GM19238 (cell line): ENCODE measurements at regions not wholly inside any gene's neighbourhood (a gene's known extent, or its start where the extent isn't known, plus 50 kb on each side); places are given as distances from the start of the nearest gene placed in this dataset.
"Not testable (repeated sequence)": the region's sequence is repeated elsewhere in the genome, so short reads cannot be mapped to it uniquely, and the experiment has no call there.

ENCODE experiments used
- DNase-seq: peaks from one replicate; pipeline ENCODE4 v3.0.0; 2011; ENCODE audit warnings: low spot score; ENCODE audit not compliant: insufficient read length

GRCh38 chr2:131738996-131739434 is 211.3 kb downstream of the CCDC74A start:
- DNase-seq, result not testable (repeated sequence)

GRCh38 chr2:131753640-131754561 is 226.2 kb downstream of the CCDC74A start:
- DNase-seq, result no peak

GRCh38 chr2:131754929-131755720 is 227.4 kb downstream of the CCDC74A start:
- DNase-seq, result no peak

- no peak for DNase-seq
Observed at GRCh38 chr2:131756141-131756907, 228.6 kb downstream of the CCDC74A start.

GRCh38 chr2:131758941-131759340 is 231.3 kb downstream of the CCDC74A start:
- DNase-seq, result not testable (repeated sequence)

- DNase-seq, result not testable (repeated sequence)
Observed at GRCh38 chr2:131774955-131775555, 247.4 kb downstream of the CCDC74A start.

GRCh38 chr2:131775903-131776506 is 248.3 kb downstream of the CCDC74A start:
- not testable (repeated sequence) for DNase-seq

- not testable (repeated sequence) for DNase-seq
Observed at GRCh38 chr2:131780446-131780845, 252.8 kb downstream of the CCDC74A start.

- DNase-seq, result no peak
Observed at GRCh38 chr2:131801210-131801744, 273.6 kb downstream of the CCDC74A start.

- DNase-seq, result peak; percentile 55
Observed at GRCh38 chr2:131801745-131802350, 274.2 kb downstream of the CCDC74A start.

- not testable (repeated sequence) for DNase-seq
Observed at GRCh38 chr2:131802351-131802836, 274.7 kb downstream of the CCDC74A start.

- not testable (repeated sequence) for DNase-seq
Observed at GRCh38 chr2:131803237-131803636, 275.5 kb downstream of the CCDC74A start.

- not testable (repeated sequence) for DNase-seq
Observed at GRCh38 chr2:131812605-131813004, 284.9 kb downstream of the CCDC74A start.

GRCh38 chr2:131813378-131813777 is 285.7 kb downstream of the CCDC74A start:
- DNase-seq, result not testable (repeated sequence)

GRCh38 chr2:131818267-131818973 is 290.7 kb downstream of the CCDC74A start:
- DNase-seq, result not testable (repeated sequence)

GRCh38 chr2:131822237-131822721 is 294.6 kb downstream of the CCDC74A start:
- not testable (repeated sequence) for DNase-seq

GRCh38 chr2:131823058-131823457 is 295.4 kb downstream of the CCDC74A start:
- DNase-seq, result not testable (repeated sequence)

GRCh38 chr2:131824986-131825385 is 297.3 kb downstream of the CCDC74A start:
- DNase-seq, result not testable (repeated sequence)
